Transverse colon (tissue), 4 donors: ENCODE measurements at regions not wholly inside any gene's neighbourhood (a gene's known extent, or its start where the extent isn't known, plus 50 kb on each side); places are given as distances from the start of the nearest gene placed in this dataset.

Experiments
- DNase-seq: peaks from one replicate; pipeline ENCODE4 v3.0.0-alpha.2; 2019
- H3K27ac ChIP-seq, 4 donors: fragments of 200-600 bp; sonication (generic); 2 replicates each; pipeline ENCODE4 v1.5.1; 2016 to 2018; ENCODE audit warnings: inconsistent platforms in 4 of 4
- H3K27me3 ChIP-seq: fragments of 200-600 bp; sonication (generic); 2 replicates; pipeline ENCODE4 v1.5.1; 2017; ENCODE audit warnings: inconsistent platforms
- H3K36me3 ChIP-seq, 4 donors: fragments of 200-600 bp; sonication (generic); 2 replicates each; pipeline ENCODE4 v1.5.1; 2017 to 2019; ENCODE audit warnings: inconsistent platforms in 4 of 4
- H3K4me1 ChIP-seq, 4 donors: fragments of 200-600 bp; sonication (generic); 2 replicates each; pipeline ENCODE4 v1.5.1; 2017 to 2020; ENCODE audit warnings: inconsistent platforms in 4 of 4
- H3K4me3 ChIP-seq, 4 donors: fragments of 200-600 bp; sonication (generic); 1 replicate in 1 of 4; 2 replicates in 3 of 4; pipeline versions ENCODE4 v1.5.1 to v1.6.1; 2017 to 2019; ENCODE audit warnings: inconsistent platforms in 4 of 4
- H3K9me3 ChIP-seq, 2 donors: fragments of 200-600 bp; sonication (generic); 2 replicates each; pipeline ENCODE4 v1.5.1; 2017 to 2019; ENCODE audit warnings: inconsistent platforms in 2 of 2
- CTCF ChIP-seq, 5 experiments: fragments of 200-600 bp in 3 of 5; fragments of 450-650 bp in 2 of 5; sonication (generic) in 3 of 5; IDR thresholded peaks; 1 replicate in 2 of 5; 2 replicates in 3 of 5; pipeline ENCODE4 v1.5.1; 2016 to 2017; ENCODE audit warnings: antibody characterized with exemption in 5 of 5, inconsistent platforms in 3 of 5, mild to moderate bottlenecking in 2 of 5, moderate library complexity in 1 of 5
- EP300 ChIP-seq: sonication (generic); formaldehyde crosslinking; IDR thresholded peaks from one replicate; pipeline ENCODE4 v1.6.1; 2017; ENCODE audit warnings: antibody characterized with exemption, low read depth
- POLR2A ChIP-seq: fragments of 450-650 bp; IDR thresholded peaks from one replicate; pipeline ENCODE4 v1.6.1; 2016; ENCODE audit warnings: antibody characterized with exemption, mild to moderate bottlenecking, moderate library complexity
- POLR2AphosphoS5 ChIP-seq, 3 donors: sonication (generic); formaldehyde crosslinking; IDR thresholded peaks; one replicate each; pipeline ENCODE4 v1.6.1; 2016; ENCODE audit warnings: antibody characterized with exemption in 3 of 3
- WGBS, 2 donors: methylation state at CpG; one replicate each; pipeline ENCODE4 v1.1.5; 2018; ENCODE audit warnings: low coverage in 1 of 2; 5-methylcytosine and 5-hydroxymethylcytosine counted together
- in situ Hi-C, 4 donors: fragments of 200-750 bp; cut with MboI; loops; one replicate each; pipeline versions ENCODE4 v1.15.0 to v1.15.1; 2017; ENCODE audit warnings: low sequenced_read_pairs in 3 of 4, low pct_ligation_motif_present in 1 of 4, low pct_unique_long_range_greater_than_20kb in 1 of 4
- intact Hi-C: fragments of 100-400 bp; cut with DNase I; formaldehyde crosslinking; loops from one replicate; pipeline ENCODE4 v1.15.1; 2023; ENCODE audit warnings: low total_unique reads

GRCh38 chr7:27462575-27463270 is 200.0 kb downstream of the HIBADH start:
- Histone ChIP-seq H3K4me3 (no peak overlapping the region), H3K9me3 (no peaks in the 10 kb centered on the region), H3K27ac (no peak overlapping the region), H3K27me3 (peaks cover 3% of the 10 kb centered on the region), H3K4me1 (peaks cover 0 to 4% (median 1%) of the 10 kb centered on the region in 4 donors), H3K36me3 (no peaks in the 10 kb centered on the region)
- DNase-seq: no peak
- TF ChIP-seq EP300 (no peak), POLR2A (no peak), POLR2AphosphoS5 (IDR thresholded peaks at IDR 0.05) (no peak), CTCF (IDR thresholded peaks at IDR 0.05) (no peak)
- 76 to 84% methylated on average over 7 to 8 of the region's 8 CpGs for WGBS, 2 donors
- in situ Hi-C loops: no loop called here
- intact Hi-C loops: no loop called here

- TF ChIP-seq POLR2AphosphoS5 (IDR thresholded peaks at IDR 0.05): no peak
- TF ChIP-seq CTCF (IDR thresholded peaks at IDR 0.05): no peak
- no peak for TF ChIP-seq EP300
- TF ChIP-seq POLR2A: no peak
- WGBS, 2 donors: 62% methylated on average over 2 of the region's 2 CpGs; no CpG with 5 or more reads in 1 of the 2 donors
- peaks cover 3% of the 10 kb centered on the region for H3K27me3 ChIP-seq
- H3K4me1 ChIP-seq: peaks cover 0 to 4% (median 0%) of the 10 kb centered on the region in 4 donors
- H3K4me3 ChIP-seq: no peak overlapping the region
- intact Hi-C loops: no loop called here
- H3K9me3 ChIP-seq: no peaks in the 10 kb centered on the region
- in situ Hi-C loops: no loop called here
- H3K27ac ChIP-seq: no peak overlapping the region
- no peak for DNase-seq
- H3K36me3 ChIP-seq: no peaks in the 10 kb centered on the region
Observed at GRCh38 chr7:27464970-27465369, 197.7 kb downstream of the HIBADH start.

GRCh38 chr7:27466703-27467102 is 196.0 kb downstream of the HIBADH start:
- 85% methylated on average over 5 of the region's 5 CpGs; no CpG with 5 or more reads in 1 of the 2 donors for WGBS, 2 donors
- no peak for DNase-seq
- intact Hi-C loops: no loop called here

GRCh38 chr7:27472043-27472442 is 190.6 kb downstream of the HIBADH start:
- in situ Hi-C loops: no loop called here
- WGBS, 2 donors: 69 to 77% methylated on average over 4 of the region's 4 CpGs
- no peaks in the 10 kb centered on the region for H3K9me3 ChIP-seq

More at GRCh38 chr7:27466703-27467102, 196.0 kb downstream of the HIBADH start:
- no peaks in the 10 kb centered on the region for H3K36me3 ChIP-seq
- H3K27me3 ChIP-seq: peaks cover 3% of the 10 kb centered on the region
- H3K27ac ChIP-seq: no peak overlapping the region
- H3K4me1 ChIP-seq: peaks cover 0 to 4% (median 0%) of the 10 kb centered on the region in 4 donors
- H3K4me3 ChIP-seq: no peak overlapping the region
- no peaks in the 10 kb centered on the region for H3K9me3 ChIP-seq
- in situ Hi-C loops: no loop called here
- no peak for TF ChIP-seq POLR2AphosphoS5 (IDR thresholded peaks at IDR 0.05)
- no peak for TF ChIP-seq CTCF (IDR thresholded peaks at IDR 0.05)
- no peak for TF ChIP-seq POLR2A
- no peak for TF ChIP-seq EP300

More at GRCh38 chr7:27472043-27472442, 190.6 kb downstream of the HIBADH start:
- Histone ChIP-seq H3K27ac (no peak overlapping the region), H3K4me3 (no peak overlapping the region), H3K36me3 (no peaks in the 10 kb centered on the region), H3K27me3 (no peaks in the 10 kb centered on the region), H3K4me1 (no peaks in the 10 kb centered on the region)
- TF ChIP-seq POLR2AphosphoS5 (IDR thresholded peaks at IDR 0.05) (no peak), POLR2A (no peak), CTCF (IDR thresholded peaks at IDR 0.05) (no peak), EP300 (no peak)
- intact Hi-C loops: no loop called here
- no peak for DNase-seq
